ENCODE measurements at regions not wholly inside any gene's neighbourhood (a gene's known extent, or its start where the extent isn't known, plus 50 kb on each side); places are given as distances from the start of the nearest gene placed in this dataset.
"Not testable (repeated sequence)": the region's sequence is repeated elsewhere in the genome, so short reads cannot be mapped to it uniquely, and the experiment has no call there.

- DNase-seq: not testable (repeated sequence)
These were observed 123.9 kb downstream of the MREG start for GRCh38 chr2:215889240-215889969.

DNA sequence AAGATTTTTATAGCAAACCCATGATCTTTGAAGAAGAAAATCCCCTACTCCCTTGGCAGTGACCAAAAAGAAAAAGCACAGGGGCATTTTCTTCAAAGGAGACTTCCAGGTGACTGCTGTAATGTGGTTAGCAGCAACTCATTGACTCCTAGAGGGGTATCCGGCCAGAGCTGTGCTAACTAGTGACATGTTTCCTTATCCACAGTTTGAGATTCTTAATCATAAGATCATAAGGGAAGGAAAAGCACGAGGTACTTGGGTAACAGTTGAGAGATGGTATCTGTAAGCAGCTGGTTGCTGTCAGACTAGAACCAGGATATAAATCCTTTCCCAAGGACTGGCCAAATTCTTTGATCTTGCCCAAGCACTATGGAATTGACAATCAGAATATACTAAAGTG lies 124.7 kb downstream of the MREG start:
- peak; percentile 81 for DNase-seq

- no peak for DNase-seq
These were observed 126.0 kb downstream of the MREG start for GRCh38 chr2:215887303-215887702.

DNA sequence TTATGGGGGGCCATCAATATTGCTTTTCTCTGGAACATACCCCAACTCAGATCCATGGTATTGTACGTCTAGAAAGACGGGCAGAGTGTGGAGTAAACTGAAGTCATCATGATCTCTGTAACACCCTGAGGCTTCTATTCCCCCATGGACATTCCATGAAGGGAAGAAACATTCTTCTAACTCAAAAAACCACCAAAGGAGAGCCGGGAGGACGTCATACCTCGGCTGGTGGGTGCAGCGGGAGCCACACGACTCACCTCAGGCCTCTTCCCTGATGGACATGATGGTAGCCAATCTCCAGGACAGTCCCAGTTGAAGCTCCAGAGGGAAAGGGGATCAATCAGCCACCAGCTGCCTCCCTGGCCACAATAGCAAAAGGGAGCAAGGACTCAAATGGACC lies 127.3 kb downstream of the MREG start:
- no peak for DNase-seq

DNA sequence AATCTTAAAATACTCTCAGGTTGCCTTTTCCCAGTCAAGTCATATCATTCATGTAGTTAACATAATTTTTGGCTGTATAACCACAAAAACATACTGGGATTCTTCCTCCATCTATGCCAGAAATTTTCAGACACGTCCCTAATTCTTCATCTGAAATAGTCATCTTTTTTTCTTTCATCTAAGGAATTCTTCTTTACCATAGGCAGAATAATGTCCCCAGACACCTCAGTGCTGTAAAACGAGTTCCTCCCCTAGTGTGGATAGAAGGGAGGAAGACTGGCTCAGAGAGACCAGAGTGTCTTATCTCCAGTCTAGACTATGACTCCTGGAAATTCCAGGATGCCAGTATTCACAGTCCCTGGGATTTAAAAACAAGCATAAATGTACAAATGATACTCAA lies 127.8 kb downstream of the MREG start:
- no peak for DNase-seq

GRCh38 chr2:215884451-215885087 lies 128.8 kb downstream of the MREG start:
- DNase-seq: no peak

GRCh38 chr2:215883799-215884198 lies 129.6 kb downstream of the MREG start:
- DNase-seq: no peak

- DNase-seq: no peak
These were observed 130.7 kb downstream of the MREG start for GRCh38 chr2:215882689-215883088.

- no peak for DNase-seq
These were observed 131.8 kb downstream of the MREG start for GRCh38 chr2:215881582-215881981.

DNA sequence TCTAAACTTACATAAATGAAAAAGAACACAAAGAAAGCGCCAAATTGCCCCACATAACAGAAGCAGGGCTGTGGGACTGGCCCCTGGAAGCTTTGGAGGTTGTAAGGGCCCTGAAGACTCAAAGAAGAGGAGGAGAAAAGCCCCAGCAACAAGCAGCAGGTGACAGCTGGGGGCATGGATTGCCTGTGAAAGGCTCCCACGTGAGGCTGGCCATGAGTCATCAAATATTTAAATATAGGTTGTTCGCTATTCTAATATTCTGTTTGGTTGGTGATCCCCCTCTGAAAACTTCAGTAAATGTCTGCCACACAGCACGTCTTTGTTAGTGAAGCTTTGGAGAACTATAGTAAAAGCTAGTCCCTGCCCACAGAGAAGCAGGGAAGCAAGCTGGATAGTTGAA lies 132.4 kb downstream of the MREG start:
- DNase-seq: no peak

- DNase-seq: no peak
These were observed 133.1 kb downstream of the MREG start for GRCh38 chr2:215879977-215880940.

GRCh38 chr2:215879331-215879730 lies 134.0 kb downstream of the MREG start:
- no peak for DNase-seq

DNA sequence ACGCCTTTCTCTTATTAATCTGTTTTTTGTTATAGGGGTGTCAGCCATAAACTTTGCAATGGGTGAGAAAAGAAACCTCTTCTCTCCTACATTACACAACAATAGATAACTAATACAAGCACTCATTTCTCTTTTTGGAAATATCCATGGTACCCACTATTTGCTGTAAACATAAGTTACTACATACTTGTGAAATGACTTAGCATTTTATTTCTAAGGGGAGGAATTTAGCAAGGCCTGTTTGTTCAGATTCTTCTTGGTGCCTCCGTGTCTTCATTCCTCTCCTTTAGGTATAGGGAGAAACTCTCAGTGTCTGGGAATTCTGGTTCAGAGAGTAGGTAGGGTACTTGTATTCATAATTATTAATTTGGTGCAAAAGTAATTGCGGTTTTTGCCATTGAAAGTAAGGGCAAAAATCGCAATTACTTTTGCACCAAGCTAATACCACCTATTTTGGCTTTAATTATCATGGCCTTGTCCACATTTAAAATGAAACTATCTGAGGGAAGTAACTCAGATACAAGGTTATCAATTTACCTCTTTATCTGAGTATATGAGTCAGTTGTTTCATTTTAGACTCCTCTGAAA lies 134.8 kb downstream of the MREG start:
- peak; percentile 75 for DNase-seq

DNA sequence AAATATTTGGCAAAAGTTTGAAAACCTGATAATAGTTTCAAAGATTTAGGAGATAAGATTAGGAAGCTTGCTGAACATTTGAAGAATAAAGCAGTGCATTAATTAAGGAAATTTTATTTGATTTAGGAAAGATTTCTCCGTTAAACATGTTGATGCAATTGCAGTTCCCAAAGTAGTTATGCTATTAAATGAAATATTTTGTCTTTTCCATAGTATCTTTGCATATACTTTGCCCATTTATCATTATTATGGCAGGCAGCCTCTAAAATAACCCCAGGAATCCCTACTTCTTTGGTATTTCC lies 136.5 kb downstream of the MREG start:
- DNase-seq: no peak

GRCh38 chr2:215876139-215876936 lies 137.0 kb downstream of the MREG start:
- DNase-seq: no peak

DNA sequence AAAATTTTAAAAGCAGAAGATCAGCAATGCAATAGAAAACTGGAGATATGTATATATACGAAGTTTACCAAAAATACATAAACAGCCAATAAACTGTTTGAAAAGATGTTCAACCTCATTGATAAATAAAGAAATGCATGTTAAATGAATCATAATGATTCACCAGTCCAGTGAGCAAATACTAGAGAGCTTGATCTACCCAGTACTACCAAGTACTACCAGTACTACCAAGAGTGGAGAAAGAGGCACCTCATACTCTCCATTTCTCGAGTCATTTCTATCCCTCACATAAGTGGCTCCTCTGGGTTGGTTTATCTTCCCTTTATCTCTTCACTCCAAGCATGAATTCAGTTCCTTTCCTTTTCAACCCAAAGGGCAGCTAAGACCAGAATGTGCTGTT lies 138.9 kb downstream of the MREG start:
- DNase-seq: no peak

- no peak for DNase-seq
These were observed 142.4 kb downstream of the MREG start for GRCh38 chr2:215870986-215871385.

DNA sequence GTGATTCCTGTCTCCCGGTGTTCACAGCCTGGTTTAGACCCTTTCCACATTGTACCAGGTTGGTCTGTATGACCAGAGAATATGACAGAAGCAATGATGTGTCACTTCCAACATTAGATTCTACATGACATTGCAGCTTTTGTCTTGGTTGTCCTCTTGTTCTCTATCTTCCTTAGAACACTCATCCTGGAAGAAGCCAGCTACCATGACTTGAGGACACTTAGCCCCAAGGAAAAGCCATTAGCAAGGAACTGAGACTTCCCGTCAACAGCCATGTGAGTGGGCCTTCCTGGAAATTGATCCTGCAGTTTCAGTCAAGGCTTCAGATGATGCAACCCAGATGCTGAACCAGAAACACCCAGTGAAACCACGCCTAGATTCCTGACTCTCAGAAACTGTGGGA lies 143.3 kb downstream of the MREG start:
- peak; percentile 77 for DNase-seq

- no peak for DNase-seq
These were observed 144.4 kb downstream of the MREG start for GRCh38 chr2:215868846-215869543.

GRCh38 chr2:215866606-215867005 lies 146.7 kb downstream of the MREG start:
- DNase-seq: no peak

- no peak for DNase-seq
These were observed 149.7 kb downstream of the MREG start for GRCh38 chr2:215863687-215864086.

DNA sequence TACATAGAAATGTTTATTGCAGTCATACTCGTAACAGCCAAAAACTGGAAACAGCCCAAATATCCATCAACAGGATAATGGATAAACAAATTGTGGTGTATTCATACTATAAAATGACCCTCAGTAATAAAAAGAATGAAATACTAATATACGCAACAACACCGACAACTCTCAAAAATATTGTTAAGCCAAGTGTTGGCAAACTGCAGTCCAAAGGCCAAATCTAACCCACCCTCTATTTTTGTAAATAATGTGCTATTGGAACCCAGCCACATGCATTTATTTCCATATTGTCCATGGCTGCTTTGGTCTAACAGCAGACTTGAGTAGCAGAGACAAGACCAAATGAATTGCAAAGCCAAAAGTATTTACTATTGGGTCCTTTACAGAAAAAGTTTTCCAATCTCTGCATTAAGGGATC lies 151.0 kb downstream of the MREG start:
- DNase-seq: no peak

Data from inflammatory macrophage treated with lipopolysaccharide for 4 hours (primary cell).